H1 (cell line): ENCODE measurements at regions not wholly inside any gene's neighbourhood (a gene's known extent, or its start where the extent isn't known, plus 50 kb on each side); places are given as distances from the start of the nearest gene placed in this dataset.

Experiments used
- CTCF ChIA-PET: fragments of 300-600 bp; sonication (Branson Sonifier 250); formaldehyde crosslinking; loops from one replicate; lab custom pipeline; 2021; ENCODE audit not compliant: partially characterized antibody; lab: Charles Lee
- POLR2A ChIA-PET: fragments of 300-600 bp; sonication (Branson Sonifier 250); formaldehyde crosslinking; loops from one replicate; lab custom pipeline; 2021; ENCODE audit warnings: inconsistent platforms; ENCODE audit not compliant: partially characterized antibody; lab: Charles Lee
- DNase-seq, 2 experiments: peaks; one replicate each; pipeline versions ENCODE4 v3.0.0 to v3.0.0-alpha.2; 2010 to 2022; ENCODE audit warnings: low spot score in 2 of 2, low read depth in 1 of 2, mixed read lengths in 1 of 2
- FAIRE-seq: peaks from 2 replicates; lab custom pipeline; 2011; peaks lifted over from hg19 to GRCh38; lab: Jason Lieb, UNC
- H2AFZ ChIP-seq: 2 replicates; pipeline ENCODE4 v1.8.1; 2012; ENCODE audit warnings: low read length, inconsistent platforms
- H2AK5ac ChIP-seq: 2 replicates; pipeline ENCODE4 v1.6.1; 2013; ENCODE audit warnings: low read depth, low read length
- H2BK120ac ChIP-seq: replicated peaks from 2 replicates; pipeline ENCODE3; 2013; ENCODE audit warnings: low read depth, low read length, inconsistent platforms
- H2BK12ac ChIP-seq: 2 replicates; pipeline ENCODE4 v1.6.1; 2013; ENCODE audit warnings: low read depth, low read length
- H2BK15ac ChIP-seq: 2 replicates; pipeline ENCODE4 v1.6.1; 2013; ENCODE audit warnings: low read length
- H2BK20ac ChIP-seq: 2 replicates; pipeline ENCODE4 v1.6.1; 2013; ENCODE audit warnings: low read length
- H2BK5ac ChIP-seq: 2 replicates; pipeline ENCODE4 v1.6.1; 2013; ENCODE audit warnings: low read depth, low read length
- H3K14ac ChIP-seq: 2 replicates; pipeline ENCODE4 v1.6.1; 2013; ENCODE audit warnings: inconsistent platforms; ENCODE audit not compliant: insufficient read length
- H3K18ac ChIP-seq: 2 replicates; pipeline ENCODE4 v1.6.1; 2013; ENCODE audit warnings: low read length; ENCODE audit errors: extremely low read depth
- H3K23ac ChIP-seq: 2 replicates; pipeline ENCODE4 v1.6.1; 2013; ENCODE audit warnings: inconsistent platforms; ENCODE audit not compliant: insufficient read length
- H3K23me2 ChIP-seq: 2 replicates; pipeline ENCODE4 v1.6.1; 2013; ENCODE audit warnings: low read depth, low read length
- H3K27ac ChIP-seq: 2 replicates; pipeline ENCODE4 v1.6.1; 2011; ENCODE audit warnings: low read depth, low read length, inconsistent platforms
- H3K27me3 ChIP-seq, 4 experiments: replicated peaks in 1 of 4; 1 replicate in 1 of 4; 2 replicates in 3 of 4; pipeline versions ENCODE4 v1.6.1 to v1.8.1; 2011 to 2013; ENCODE audit warnings: low read length in 3 of 4, mild to moderate bottlenecking in 3 of 4, inconsistent platforms in 2 of 4, mixed read lengths in 2 of 4, moderate library complexity in 1 of 4; ENCODE audit not compliant: control insufficient read depth in 3 of 4, insufficient read depth in 3 of 4; ENCODE audit errors: extremely low read depth in 1 of 4
- H3K36me3 ChIP-seq, 4 experiments: 2 replicates each; pipeline versions ENCODE4 v1.6.1 to v1.8.1; 2011 to 2013; ENCODE audit warnings: mild to moderate bottlenecking in 4 of 4, low read length in 3 of 4, moderate library complexity in 2 of 4, control low read depth in 1 of 4, inconsistent platforms in 1 of 4; ENCODE audit not compliant: insufficient read depth in 4 of 4, control insufficient read depth in 2 of 4
- H3K4ac ChIP-seq: replicated peaks from 2 replicates; pipeline ENCODE3; 2013; ENCODE audit warnings: low read length, low read depth, mixed read lengths, inconsistent platforms; ENCODE audit not compliant: insufficient read length
- H3K4me1 ChIP-seq, 4 experiments: replicated peaks in 1 of 4; 1 replicate in 1 of 4; 2 replicates in 3 of 4; pipeline versions ENCODE4 v1.6.1 to v1.8.1; 2011 to 2013; ENCODE audit warnings: low read length in 3 of 4, inconsistent platforms in 2 of 4, mixed read lengths in 1 of 4; ENCODE audit not compliant: insufficient read depth in 4 of 4, control insufficient read depth in 3 of 4
- H3K4me2 ChIP-seq, 2 experiments: 2 replicates each; pipeline versions ENCODE4 v1.6.1 to v1.8.1; 2011 to 2013; ENCODE audit warnings: low read depth in 2 of 2, low read length in 2 of 2, control low read depth in 1 of 2, inconsistent platforms in 1 of 2, mild to moderate bottlenecking in 1 of 2; ENCODE audit not compliant: insufficient read depth in 1 of 2
- H3K4me3 ChIP-seq, 4 experiments: fragments of 200-600, 300-600 bp in 1 of 4; sonication (generic), shearing (Covaris generic), sonication (Bioruptor Twin) in 1 of 4; 2 replicates each; pipeline versions ENCODE4 v1.5.1 to v1.8.1; 2011 to 2016; ENCODE audit warnings: low read length in 4 of 4, low read depth in 3 of 4, control low read depth in 2 of 4, inconsistent platforms in 2 of 4, mild to moderate bottlenecking in 2 of 4, mixed read lengths in 1 of 4, moderate library complexity in 1 of 4; ENCODE audit not compliant: insufficient read depth in 2 of 4; ENCODE audit errors: extremely low read depth in 1 of 4
- H3K56ac ChIP-seq: replicated peaks from 2 replicates; pipeline ENCODE3; 2013; ENCODE audit warnings: low read depth, mild to moderate bottlenecking, mixed read lengths, low read length, inconsistent platforms; ENCODE audit not compliant: insufficient read length
- H3K79me1 ChIP-seq: 2 replicates; pipeline ENCODE4 v1.6.1; 2013; ENCODE audit warnings: low read depth, low read length, control low read depth
- H3K79me2 ChIP-seq, 2 experiments: 2 replicates each; pipeline versions ENCODE4 v1.6.1 to v1.8.1; 2012 to 2013; ENCODE audit warnings: low read length in 2 of 2, mild to moderate bottlenecking in 2 of 2, inconsistent platforms in 1 of 2; ENCODE audit not compliant: insufficient read depth in 2 of 2, control insufficient read depth in 1 of 2
- H3K9ac ChIP-seq, 4 experiments: replicated peaks in 1 of 4; 1 replicate in 1 of 4; 2 replicates in 3 of 4; pipeline versions ENCODE4 v1.6.1 to v1.8.1; 2011 to 2013; ENCODE audit warnings: low read depth in 3 of 4, low read length in 3 of 4, control low read depth in 2 of 4, mild to moderate bottlenecking in 2 of 4, moderate library complexity in 2 of 4, inconsistent platforms in 1 of 4; ENCODE audit errors: extremely low read depth in 1 of 4
- H3K9me3 ChIP-seq, 2 experiments: 2 replicates each; pipeline versions ENCODE4 v1.6.1 to v1.8.1; 2012 to 2013; ENCODE audit warnings: mild to moderate bottlenecking in 2 of 2, moderate library complexity in 2 of 2, control low read depth in 1 of 2, inconsistent platforms in 1 of 2, low read depth in 1 of 2, low read length in 1 of 2, mixed read lengths in 1 of 2; ENCODE audit not compliant: insufficient read depth in 2 of 2
- H4K20me1 ChIP-seq, 2 experiments: replicated peaks in 1 of 2; 2 replicates each; pipeline versions ENCODE3 to v1.8.1; 2011 to 2013; ENCODE audit warnings: inconsistent platforms in 2 of 2, low read length in 2 of 2, mild to moderate bottlenecking in 1 of 2; ENCODE audit not compliant: insufficient read depth in 2 of 2, control insufficient read depth in 1 of 2
- H4K5ac ChIP-seq: 2 replicates; pipeline ENCODE4 v1.6.1; 2013; ENCODE audit warnings: low read length, low read depth, mixed read lengths, inconsistent platforms; ENCODE audit not compliant: insufficient read length
- H4K8ac ChIP-seq: 2 replicates; pipeline ENCODE4 v1.8.0; 2013; ENCODE audit warnings: mild to moderate bottlenecking, moderate library complexity, low read length, inconsistent platforms; ENCODE audit not compliant: insufficient read depth; ENCODE audit errors: extremely low read depth
- H4K91ac ChIP-seq: replicated peaks from 2 replicates; pipeline ENCODE3; 2013; ENCODE audit warnings: low read length, mixed read lengths, inconsistent platforms; ENCODE audit not compliant: insufficient read length
- BCL11A ChIP-seq, 2 experiments: IDR thresholded peaks; one replicate each; pipeline ENCODE4 v1.6.1; 2011; ENCODE audit warnings: low read depth in 2 of 2, low read length in 2 of 2, mild to moderate bottlenecking in 2 of 2
- CTCF ChIP-seq, 3 experiments: IDR thresholded peaks; 1 replicate in 2 of 3; 2 replicates in 1 of 3; pipeline versions ENCODE4 v1.5.1 to v1.6.1; 2011; ENCODE audit warnings: low read length in 3 of 3, mild to moderate bottlenecking in 3 of 3, inconsistent platforms in 2 of 3, low read depth in 1 of 3, moderate library complexity in 1 of 3; ENCODE audit not compliant: insufficient read depth in 1 of 3; ENCODE audit errors: control extremely low read depth in 1 of 3
- POLR2AphosphoS5 ChIP-seq: IDR thresholded peaks from 2 replicates; pipeline ENCODE4 v1.6.1; 2011; ENCODE audit warnings: low read depth, low read length
- RAD21 ChIP-seq, 2 experiments: IDR thresholded peaks in 1 of 2; conservative IDR thresholded peaks in 1 of 2; 2 replicates each; pipeline ENCODE4 v1.6.1; 2011; ENCODE audit warnings: low read depth in 2 of 2, low read length in 2 of 2, improper control_type of control experiment in 1 of 2, inconsistent platforms in 1 of 2, mild to moderate bottlenecking in 1 of 2, moderate library complexity in 1 of 2
- SIN3A ChIP-seq, 2 experiments: IDR thresholded peaks in 1 of 2; conservative IDR thresholded peaks in 1 of 2; 2 replicates each; pipeline ENCODE4 v1.6.1; 2011 to 2012; ENCODE audit warnings: low read length in 2 of 2, improper control_type of control experiment in 1 of 2, low read depth in 1 of 2, mild to moderate bottlenecking in 1 of 2
- WGBS, 2 experiments: shearing (Covaris generic) in 1 of 2; methylation state at CpG; one replicate each; pipeline versions ENCODE4 v1.1.6 to v1.1.7; 2013 to 2015; ENCODE audit warnings: low lambda C conversion rate in 2 of 2, mixed read lengths in 2 of 2, inconsistent platforms in 1 of 2, low coverage in 1 of 2, missing lambda C conversion rate in 1 of 2; ENCODE audit not compliant: insufficient replicate concordance in 2 of 2, insufficient coverage in 1 of 2, insufficient read length in 1 of 2; ENCODE audit errors: extremely low coverage in 1 of 2, missing lambda C conversion rate in 1 of 2; 5-methylcytosine and 5-hydroxymethylcytosine counted together

- no peaks in the 10 kb centered on the region for H4K20me1 ChIP-seq
- peaks cover 0 to 4% (median 1%) of the 10 kb centered on the region in 4 experiments; a peak in 2 of 7 replicates for H3K4me1 ChIP-seq
- H4K5ac ChIP-seq: no peak overlapping the region
- DNase-seq: no peak
- H2BK12ac ChIP-seq: no peak overlapping the region
- no peak overlapping the region for H2BK5ac ChIP-seq
- no peak overlapping the region for H2BK120ac ChIP-seq
- ChIA-PET POLR2A (no interaction called here), CTCF (interaction anchor here (0.6 to 1.7 kb wide), 13 partner anchors 9 to 446 kb away, joined by 3 to 5 read pairs (median 3); no protein-coding TSS in a partner anchor)
- no peak overlapping the region for H3K23ac ChIP-seq
- H3K4me2 ChIP-seq: no peak overlapping the region
- no peak overlapping the region for H3K14ac ChIP-seq
- H2BK15ac ChIP-seq: no peak overlapping the region
- H3K4me3 ChIP-seq: no peak overlapping the region
- peaks cover 7% of the 10 kb centered on the region in 2 experiments; a peak in 3 of 4 replicates for H3K9me3 ChIP-seq
- no peak overlapping the region for H3K4ac ChIP-seq
- H3K23me2 ChIP-seq: no peaks in the 10 kb centered on the region
- H3K18ac ChIP-seq: no peak overlapping the region
- no peak for FAIRE-seq
- no peak overlapping the region for H2AFZ ChIP-seq
- H3K27ac ChIP-seq: no peak overlapping the region
- H4K8ac ChIP-seq: no peak overlapping the region
- no peaks in the 10 kb centered on the region for H3K27me3 ChIP-seq
- WGBS, 2 experiments: 81% methylated on average over 1 of the region's 1 CpG; no CpG with 5 or more reads in 1 of the 2 experiments
- H3K36me3 ChIP-seq: no peaks in the 10 kb centered on the region
- H4K91ac ChIP-seq: no peak overlapping the region
- TF ChIP-seq SIN3A (conservative IDR thresholded peaks at IDR 0.05 in 1 of 2, IDR thresholded peaks at IDR 0.05 in 1 of 2; ENCODE audit: low read depth in 1 of 2, low read length in 2 of 2) (no peak), RAD21 (IDR thresholded peaks at IDR 0.05 in 1 of 2, conservative IDR thresholded peaks at IDR 0.05 in 1 of 2; ENCODE audit: low read depth in 2 of 2, low read length in 2 of 2) (peak in 1 of 2 experiments; percentile 39; a peak in 3 of 4 replicates), CTCF (IDR thresholded peaks at IDR 0.05; ENCODE audit: control extremely low read depth in 1 of 3, insufficient read depth in 1 of 3, low read depth in 1 of 3, low read length in 3 of 3) (peak in 1 of 3 experiments; percentile 38; a peak in 2 of 4 replicates), POLR2AphosphoS5 (no peak), BCL11A (IDR thresholded peaks at IDR 0.05; ENCODE audit: low read depth in 2 of 2, low read length in 2 of 2) (no peak)
- H3K56ac ChIP-seq: no peak overlapping the region
- H3K9ac ChIP-seq: no peak overlapping the region
- no peaks in the 10 kb centered on the region for H3K79me1 ChIP-seq
- H3K79me2 ChIP-seq: no peaks in the 10 kb centered on the region
- H2BK20ac ChIP-seq: no peak overlapping the region
- H2AK5ac ChIP-seq: no peak overlapping the region
Measured at GRCh38 chr13:81540777-81541176, 1199.9 kb upstream of the SPRY2 start.
